Activated CD4-positive, alpha-beta memory T cell treated with anti-CD3 and anti-CD28 coated beads, Interleukin-2, amount 10 ng/mL, durations not matched to agents 7 days and 5 days (primary cell): ENCODE measurements at regions not wholly inside any gene's neighbourhood (a gene's known extent, or its start where the extent isn't known, plus 50 kb on each side); places are given as distances from the start of the nearest gene placed in this dataset.

Experiments
- CTCF ChIA-PET: fragments of 350-600 bp; sonication (Branson Sonifier 250); formaldehyde crosslinking; loops from one replicate; lab custom pipeline; 2021; ENCODE audit warnings: antibody characterized with exemption, inconsistent platforms; lab: Charles Lee
- POLR2A ChIA-PET: fragments of 350-600 bp; sonication (Branson Sonifier 250); formaldehyde crosslinking; loops from one replicate; lab custom pipeline; 2021; ENCODE audit warnings: antibody characterized with exemption; lab: Charles Lee
- DNase-seq: peaks from one replicate; pipeline ENCODE4 v3.0.0-alpha.2; 2020
- H3K27ac Mint-ChIP-seq: one replicate; pipeline ENCODE4 v1.8.0; 2021; ENCODE audit warnings: mild to moderate bottlenecking, mixed read lengths
- H3K27me3 Mint-ChIP-seq: one replicate; pipeline ENCODE4 v1.8.0; 2021; ENCODE audit warnings: mixed read lengths
- H3K36me3 Mint-ChIP-seq: one replicate; pipeline ENCODE4 v1.8.0; 2021; ENCODE audit warnings: low read depth, mixed read lengths
- H3K4me1 Mint-ChIP-seq: one replicate; pipeline ENCODE4 v1.8.0; 2021; ENCODE audit warnings: mixed read lengths
- H3K4me3 Mint-ChIP-seq: one replicate; pipeline ENCODE4 v1.8.0; 2021; ENCODE audit warnings: mild to moderate bottlenecking, mixed read lengths
- H3K9me3 Mint-ChIP-seq: one replicate; pipeline ENCODE4 v1.8.0; 2021; ENCODE audit warnings: mixed read lengths

GRCh38 chr3:159650726-159651125 lies 337.9 kb upstream of the IL12A start:
- H3K27me3 Mint-ChIP-seq, result no peaks in the 10 kb centered on the region
- CTCF ChIA-PET, result no interaction called here
- no peak overlapping the region for H3K4me3 Mint-ChIP-seq

GRCh38 chr3:159652452-159652851 lies 336.2 kb upstream of the IL12A start:
- no peaks in the 10 kb centered on the region for H3K27me3 Mint-ChIP-seq
- no peaks in the 10 kb centered on the region for H3K4me1 Mint-ChIP-seq
- no peaks in the 10 kb centered on the region for H3K9me3 Mint-ChIP-seq
- no peaks in the 10 kb centered on the region for H3K36me3 Mint-ChIP-seq
- no peak overlapping the region for H3K4me3 Mint-ChIP-seq
- H3K27ac Mint-ChIP-seq, result no peak overlapping the region
- ChIA-PET POLR2A (no interaction called here), CTCF (no interaction called here)
- no peak for DNase-seq

More at GRCh38 chr3:159650726-159651125, 337.9 kb upstream of the IL12A start:
- no peaks in the 10 kb centered on the region for H3K9me3 Mint-ChIP-seq
- H3K4me1 Mint-ChIP-seq, result no peaks in the 10 kb centered on the region
- POLR2A ChIA-PET, result no interaction called here
- no peaks in the 10 kb centered on the region for H3K36me3 Mint-ChIP-seq
- DNase-seq, result no peak
- H3K27ac Mint-ChIP-seq, result no peak overlapping the region

- CTCF ChIA-PET, result no interaction called here
- no peaks in the 10 kb centered on the region for H3K27me3 Mint-ChIP-seq
- POLR2A ChIA-PET, result no interaction called here
- no peaks in the 10 kb centered on the region for H3K4me1 Mint-ChIP-seq
- no peak overlapping the region for H3K4me3 Mint-ChIP-seq
- no peak for DNase-seq
- no peaks in the 10 kb centered on the region for H3K36me3 Mint-ChIP-seq
- no peaks in the 10 kb centered on the region for H3K9me3 Mint-ChIP-seq
- no peak overlapping the region for H3K27ac Mint-ChIP-seq
Measured at GRCh38 chr3:159654183-159655134, 334.2 kb upstream of the IL12A start.

- POLR2A ChIA-PET, result no interaction called here
- Mint-ChIP-seq H3K27me3 (no peaks in the 10 kb centered on the region), H3K4me1 (no peaks in the 10 kb centered on the region), H3K27ac (no peak overlapping the region), H3K9me3 (no peaks in the 10 kb centered on the region), H3K36me3 (no peaks in the 10 kb centered on the region), H3K4me3 (no peak overlapping the region)
- CTCF ChIA-PET, result no interaction called here
- DNase-seq, result no peak
Measured at GRCh38 chr3:159655202-159655601, 333.4 kb upstream of the IL12A start.

GRCh38 chr3:159657176-159657575 lies 331.5 kb upstream of the IL12A start:
- Mint-ChIP-seq H3K4me3 (no peak overlapping the region), H3K27me3 (no peaks in the 10 kb centered on the region), H3K36me3 (no peaks in the 10 kb centered on the region), H3K9me3 (peaks cover 4% of the 10 kb centered on the region), H3K27ac (no peak overlapping the region), H3K4me1 (no peaks in the 10 kb centered on the region)
- ChIA-PET POLR2A (no interaction called here), CTCF (no interaction called here)
- no peak for DNase-seq

GRCh38 chr3:159657629-159658028 lies 331.0 kb upstream of the IL12A start:
- no peak for DNase-seq
- Mint-ChIP-seq H3K36me3 (no peaks in the 10 kb centered on the region), H3K4me1 (no peaks in the 10 kb centered on the region), H3K27me3 (no peaks in the 10 kb centered on the region), H3K9me3 (peaks cover 6% of the 10 kb centered on the region), H3K4me3 (no peak overlapping the region), H3K27ac (no peak overlapping the region)
- ChIA-PET CTCF (no interaction called here), POLR2A (no interaction called here)

- ChIA-PET CTCF (no interaction called here), POLR2A (no interaction called here)
- Mint-ChIP-seq H3K9me3 (peaks cover 6% of the 10 kb centered on the region), H3K27ac (no peak overlapping the region), H3K27me3 (no peaks in the 10 kb centered on the region), H3K4me1 (no peaks in the 10 kb centered on the region), H3K36me3 (no peaks in the 10 kb centered on the region), H3K4me3 (no peak overlapping the region)
- DNase-seq, result no peak
Measured at GRCh38 chr3:159660326-159660725, 328.3 kb upstream of the IL12A start.

- ChIA-PET CTCF (no interaction called here), POLR2A (no interaction called here)
- Mint-ChIP-seq H3K27ac (no peak overlapping the region), H3K27me3 (no peaks in the 10 kb centered on the region), H3K9me3 (peaks cover 6% of the 10 kb centered on the region), H3K36me3 (no peaks in the 10 kb centered on the region), H3K4me3 (no peak overlapping the region), H3K4me1 (no peaks in the 10 kb centered on the region)
- DNase-seq, result no peak
Measured at GRCh38 chr3:159660901-159661300, 327.7 kb upstream of the IL12A start.

- no peak for DNase-seq
- Mint-ChIP-seq H3K27me3 (no peaks in the 10 kb centered on the region), H3K27ac (no peak overlapping the region), H3K4me3 (no peak overlapping the region), H3K9me3 (peaks cover 6% of the 10 kb centered on the region), H3K4me1 (no peaks in the 10 kb centered on the region), H3K36me3 (no peaks in the 10 kb centered on the region)
- ChIA-PET POLR2A (no interaction called here), CTCF (no interaction called here)
Measured at GRCh38 chr3:159662549-159662948, 326.1 kb upstream of the IL12A start.

GRCh38 chr3:159664006-159664405 lies 324.6 kb upstream of the IL12A start:
- no peak for DNase-seq
- Mint-ChIP-seq H3K4me3 (no peak overlapping the region), H3K4me1 (no peaks in the 10 kb centered on the region), H3K27me3 (no peaks in the 10 kb centered on the region), H3K36me3 (no peaks in the 10 kb centered on the region), H3K27ac (no peak overlapping the region), H3K9me3 (peaks cover 6% of the 10 kb centered on the region)
- ChIA-PET CTCF (no interaction called here), POLR2A (no interaction called here)

- DNase-seq, result no peak
- Mint-ChIP-seq H3K36me3 (no peaks in the 10 kb centered on the region), H3K27ac (no peak overlapping the region), H3K9me3 (peaks cover 6% of the 10 kb centered on the region), H3K4me3 (no peak overlapping the region), H3K27me3 (no peaks in the 10 kb centered on the region), H3K4me1 (no peaks in the 10 kb centered on the region)
- CTCF ChIA-PET, result no interaction called here
- POLR2A ChIA-PET, result no interaction called here
Measured at GRCh38 chr3:159664653-159665052, 324.0 kb upstream of the IL12A start.

- Mint-ChIP-seq H3K4me1 (no peaks in the 10 kb centered on the region), H3K9me3 (peaks cover under 1% of the 10 kb centered on the region), H3K4me3 (no peak overlapping the region), H3K36me3 (no peaks in the 10 kb centered on the region), H3K27me3 (no peaks in the 10 kb centered on the region), H3K27ac (no peak overlapping the region)
- no peak for DNase-seq
- POLR2A ChIA-PET, result no interaction called here
- CTCF ChIA-PET, result no interaction called here
Measured at GRCh38 chr3:159667261-159667660, 321.4 kb upstream of the IL12A start.

- ChIA-PET POLR2A (no interaction called here), CTCF (no interaction called here)
- no peak for DNase-seq
- H3K36me3 Mint-ChIP-seq, result no peaks in the 10 kb centered on the region
- H3K9me3 Mint-ChIP-seq, result no peaks in the 10 kb centered on the region
- H3K4me1 Mint-ChIP-seq, result no peaks in the 10 kb centered on the region
- no peak overlapping the region for H3K27ac Mint-ChIP-seq
- H3K27me3 Mint-ChIP-seq, result no peaks in the 10 kb centered on the region
- H3K4me3 Mint-ChIP-seq, result no peak overlapping the region
Measured at GRCh38 chr3:159668461-159668860, 320.2 kb upstream of the IL12A start.

- CTCF ChIA-PET, result no interaction called here
Measured at GRCh38 chr3:159668990-159669476, 319.6 kb upstream of the IL12A start.

More at GRCh38 chr3:159668990-159669476, 319.6 kb upstream of the IL12A start:
- H3K36me3 Mint-ChIP-seq, result no peaks in the 10 kb centered on the region
- no peak overlapping the region for H3K27ac Mint-ChIP-seq
- H3K27me3 Mint-ChIP-seq, result no peaks in the 10 kb centered on the region
- H3K4me3 Mint-ChIP-seq, result no peak overlapping the region
- POLR2A ChIA-PET, result no interaction called here
- DNase-seq, result no peak
- no peaks in the 10 kb centered on the region for H3K4me1 Mint-ChIP-seq
- no peaks in the 10 kb centered on the region for H3K9me3 Mint-ChIP-seq
